Omental fat pad (tissue), 3 donors: ENCODE measurements at regions not wholly inside any gene's neighbourhood (a gene's known extent, or its start where the extent isn't known, plus 50 kb on each side); places are given as distances from the start of the nearest gene placed in this dataset.

Experiments used
- ATAC-seq: fragments of 150-250 bp; one replicate; pipeline ENCODE4 v1.9.1; 2016; ENCODE audit warnings: mild to moderate bottlenecking, moderate library complexity; ENCODE audit not compliant: low FRiP score
- DNase-seq: peaks from one replicate; pipeline ENCODE4 v3.0.0-alpha.2; 2019; ENCODE audit warnings: low spot score
- TF ChIP-seq, protein P1 (sequence below), 3 donors: fragments of 450-650 bp; IDR thresholded peaks; one replicate each; pipeline ENCODE4 v1.5.1; 2016 to 2017; ENCODE audit warnings: antibody characterized with exemption in 3 of 3, mild to moderate bottlenecking in 3 of 3, moderate library complexity in 2 of 3

DNA sequence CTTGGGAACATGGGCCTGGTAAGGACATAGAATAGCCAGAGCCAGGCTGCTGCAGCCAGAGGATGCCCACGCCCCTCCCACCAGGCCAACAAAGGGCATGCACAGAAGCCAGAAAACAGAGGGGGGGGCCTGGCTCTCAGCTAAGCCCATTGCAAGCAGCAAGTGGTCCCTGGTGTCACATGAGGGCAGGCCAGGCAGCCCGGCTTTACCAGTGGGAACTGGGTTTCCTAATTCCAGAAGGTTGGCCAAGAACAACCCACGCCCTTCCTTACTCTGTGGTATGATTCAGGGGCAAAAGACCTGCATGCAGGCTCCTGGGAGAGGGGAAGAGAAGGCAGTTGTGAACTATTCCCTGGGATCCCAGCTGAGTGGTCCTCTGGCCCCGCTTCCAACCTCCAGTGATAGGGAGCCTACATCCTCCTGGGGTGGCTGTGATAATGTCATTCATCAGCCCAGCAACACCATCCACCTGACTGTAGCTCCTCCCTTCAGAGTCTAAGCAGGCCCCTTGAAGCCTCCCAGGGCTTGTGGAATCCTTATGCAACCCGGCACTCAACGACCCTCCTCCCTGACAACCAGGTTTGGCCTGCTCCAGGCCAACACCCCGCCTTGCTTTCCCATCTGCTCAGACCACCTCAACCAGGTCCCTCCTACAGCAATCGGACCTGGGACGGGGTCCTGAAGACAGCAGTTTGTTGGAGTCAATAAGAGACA lies 62.1 kb upstream of the LMO1 start:
- ATAC-seq (no peak), DNase-seq (no peak)
- TF ChIP-seq, protein P1, sequence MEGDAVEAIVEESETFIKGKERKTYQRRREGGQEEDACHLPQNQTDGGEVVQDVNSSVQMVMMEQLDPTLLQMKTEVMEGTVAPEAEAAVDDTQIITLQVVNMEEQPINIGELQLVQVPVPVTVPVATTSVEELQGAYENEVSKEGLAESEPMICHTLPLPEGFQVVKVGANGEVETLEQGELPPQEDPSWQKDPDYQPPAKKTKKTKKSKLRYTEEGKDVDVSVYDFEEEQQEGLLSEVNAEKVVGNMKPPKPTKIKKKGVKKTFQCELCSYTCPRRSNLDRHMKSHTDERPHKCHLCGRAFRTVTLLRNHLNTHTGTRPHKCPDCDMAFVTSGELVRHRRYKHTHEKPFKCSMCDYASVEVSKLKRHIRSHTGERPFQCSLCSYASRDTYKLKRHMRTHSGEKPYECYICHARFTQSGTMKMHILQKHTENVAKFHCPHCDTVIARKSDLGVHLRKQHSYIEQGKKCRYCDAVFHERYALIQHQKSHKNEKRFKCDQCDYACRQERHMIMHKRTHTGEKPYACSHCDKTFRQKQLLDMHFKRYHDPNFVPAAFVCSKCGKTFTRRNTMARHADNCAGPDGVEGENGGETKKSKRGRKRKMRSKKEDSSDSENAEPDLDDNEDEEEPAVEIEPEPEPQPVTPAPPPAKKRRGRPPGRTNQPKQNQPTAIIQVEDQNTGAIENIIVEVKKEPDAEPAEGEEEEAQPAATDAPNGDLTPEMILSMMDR (IDR thresholded peaks at IDR 0.05), result no peak

DNA sequence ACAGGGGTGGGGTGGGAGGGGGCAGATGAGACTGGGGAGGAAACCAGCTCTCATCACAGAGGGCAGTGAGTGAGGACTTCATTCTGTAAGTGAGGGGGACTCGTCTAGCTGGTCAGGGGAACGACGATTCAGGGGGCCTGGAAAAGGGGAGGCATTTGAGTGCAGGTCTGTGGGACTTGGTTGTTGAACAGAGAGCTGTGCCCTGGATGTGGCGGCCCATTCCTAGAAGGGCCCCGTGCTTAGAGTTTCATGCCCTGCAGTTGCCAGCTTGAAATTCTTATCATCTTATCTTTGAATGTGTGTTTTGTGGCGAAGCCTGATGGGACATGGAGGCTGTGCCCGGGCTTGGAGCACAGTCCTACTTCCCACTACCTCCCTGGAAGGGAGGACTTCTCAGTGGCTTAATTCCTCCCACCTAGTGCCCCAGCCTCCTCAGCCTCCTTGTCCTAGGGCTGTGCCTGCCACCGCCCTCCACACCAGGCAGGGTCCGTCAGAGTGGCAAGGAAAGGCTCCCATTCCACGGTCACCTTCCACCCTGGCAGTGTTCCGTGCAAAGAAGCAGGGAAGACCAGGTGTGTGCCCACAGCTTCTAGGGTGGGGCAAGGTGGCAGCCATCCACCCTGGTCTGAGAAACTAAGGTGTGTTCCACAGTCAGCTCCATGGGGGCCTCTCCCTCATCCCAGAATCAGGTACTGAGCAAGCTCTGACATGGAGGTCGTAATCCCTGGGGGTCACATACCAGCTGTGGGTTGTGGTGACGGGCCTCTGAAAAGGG lies 59.7 kb upstream of the LMO1 start:
- DNase-seq, result no peak
- TF ChIP-seq, protein P1 (IDR thresholded peaks at IDR 0.05), result no peak
- ATAC-seq, result no peak

DNA sequence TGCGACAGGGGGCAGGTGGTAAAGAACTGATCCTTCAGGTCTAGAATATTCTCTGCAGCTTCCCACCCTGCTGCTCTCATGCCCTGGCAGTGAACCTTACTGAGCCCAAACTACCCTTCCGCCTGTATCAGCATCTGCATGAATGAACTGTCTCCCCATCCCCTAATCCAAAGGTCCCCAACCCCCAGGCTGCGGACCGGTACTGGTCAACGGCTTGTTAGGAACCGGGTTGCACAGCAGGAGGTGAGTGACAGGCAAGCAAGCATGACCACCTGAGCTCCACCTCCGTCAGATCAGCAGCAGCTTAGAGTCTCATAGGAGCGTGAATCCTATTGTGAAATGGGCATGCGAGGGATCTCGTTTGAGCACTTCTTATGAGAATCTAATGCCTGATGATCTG lies 58.2 kb upstream of the LMO1 start:
- ATAC-seq, result no peak
- TF ChIP-seq, protein P1 (IDR thresholded peaks at IDR 0.05), result no peak
- DNase-seq, result no peak

DNA sequence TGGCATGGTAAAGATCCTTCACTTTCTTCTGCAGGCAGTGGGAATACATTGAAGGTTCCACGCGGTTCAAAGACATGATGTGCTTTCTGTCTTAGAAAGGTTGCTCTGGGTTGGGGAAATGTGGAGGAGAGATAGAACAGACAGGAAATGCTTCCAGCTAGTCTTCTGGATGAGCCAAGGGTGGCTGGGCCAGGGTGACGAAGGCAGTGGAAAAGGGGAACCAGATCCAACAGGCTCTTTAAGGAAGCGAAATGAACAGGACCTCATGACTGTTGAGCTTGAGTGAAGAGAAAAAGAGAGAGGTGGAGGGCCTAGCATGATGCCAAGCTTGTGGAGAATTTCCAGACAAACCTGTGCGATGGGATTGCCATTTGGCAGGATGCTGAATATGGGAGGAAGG lies 56.4 kb upstream of the LMO1 start:
- TF ChIP-seq, protein P1 (IDR thresholded peaks at IDR 0.05), result no peak
- no peak for ATAC-seq
- no peak for DNase-seq

DNA sequence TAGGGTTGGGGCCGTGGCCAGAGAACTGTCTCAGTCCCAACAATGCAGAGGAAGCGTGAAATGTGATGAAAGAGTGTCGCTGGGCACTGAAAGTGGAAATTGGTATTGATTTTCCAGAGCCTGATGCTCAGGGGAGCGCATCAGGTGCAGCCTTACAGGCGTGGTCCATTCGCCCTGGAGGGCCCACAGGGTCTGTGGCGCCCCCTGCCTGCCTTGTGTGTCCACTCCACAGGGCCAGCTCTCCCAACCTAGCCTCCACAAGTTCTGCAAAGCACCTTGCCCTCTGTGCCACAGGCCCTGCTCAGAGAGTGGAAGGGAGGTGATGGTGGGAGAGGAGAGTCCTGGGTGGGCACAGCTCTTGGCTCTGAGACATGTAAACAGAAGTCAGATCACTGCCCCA lies 54.9 kb upstream of the LMO1 start:
- ATAC-seq (peak; percentile 12), DNase-seq (no peak)
- TF ChIP-seq, protein P1 (IDR thresholded peaks at IDR 0.05), result no peak

DNA sequence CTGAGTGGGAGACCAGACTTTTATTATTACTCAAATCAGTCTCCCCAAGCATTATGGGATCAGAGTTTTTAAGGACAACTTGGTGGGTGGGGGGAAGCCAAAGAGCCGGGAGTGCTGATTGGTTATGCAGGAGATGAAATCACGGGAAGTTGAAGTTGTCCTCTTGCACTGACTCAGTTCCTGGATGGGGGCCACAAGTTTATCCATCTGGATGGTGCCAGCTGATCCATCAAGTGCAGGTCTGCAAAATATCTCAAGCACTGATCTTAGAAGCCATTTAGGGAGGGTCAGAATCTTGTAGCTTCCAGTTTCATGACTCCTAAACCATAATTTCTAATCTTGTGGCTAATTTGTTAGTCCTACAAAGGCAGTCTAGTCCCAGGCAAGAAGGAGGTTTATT lies 53.5 kb upstream of the LMO1 start:
- no peak for DNase-seq
- TF ChIP-seq, protein P1 (IDR thresholded peaks at IDR 0.05), result no peak
- ATAC-seq, result no peak

DNA sequence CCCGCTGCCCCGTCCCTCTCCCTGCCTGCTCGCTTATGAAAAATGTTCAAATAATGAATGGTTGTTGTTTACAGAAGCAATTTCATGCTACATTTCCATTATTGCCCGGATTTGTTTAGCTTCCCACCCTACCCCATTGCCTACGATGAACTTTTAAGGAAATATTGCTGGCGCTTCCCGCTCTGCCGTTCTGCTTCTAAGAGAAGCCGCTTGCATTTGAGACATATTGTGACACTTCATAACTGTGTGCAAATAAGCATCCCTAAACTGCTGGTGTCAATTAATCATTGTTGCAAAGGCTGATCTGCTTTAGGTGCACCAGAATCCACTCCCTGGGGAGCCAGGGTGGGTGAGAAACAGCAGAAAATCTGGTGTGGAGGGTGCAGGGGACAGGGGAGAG lies 52.3 kb upstream of the LMO1 start:
- DNase-seq, result no peak
- no peak for ATAC-seq
- TF ChIP-seq, protein P1 (IDR thresholded peaks at IDR 0.05), result no peak
